NB4 (cell line): ENCODE measurements at regions not wholly inside any gene's neighbourhood (a gene's known extent, or its start where the extent isn't known, plus 50 kb on each side); places are given as distances from the start of the nearest gene placed in this dataset.

Source experiments
- DNase-seq: peaks from one replicate; pipeline ENCODE4 v3.0.0; 2010; ENCODE audit warnings: low read depth
- H3K4me3 ChIP-seq: one replicate; pipeline ENCODE4 v1.5.1; 2011; ENCODE audit warnings: mild to moderate bottlenecking, low read depth, low read length, moderate library complexity
- CTCF ChIP-seq: IDR thresholded peaks from one replicate; pipeline ENCODE4 v1.5.1; 2012; ENCODE audit warnings: low read depth, low read length
- MAX ChIP-seq: IDR thresholded peaks from 2 replicates; pipeline ENCODE4 v1.6.1; 2011; ENCODE audit warnings: low read depth, low read length
- MYC ChIP-seq: IDR thresholded peaks from 2 replicates; pipeline ENCODE4 v1.6.1; 2011; ENCODE audit warnings: low read depth, low read length
- POLR2A ChIP-seq: IDR thresholded peaks from 2 replicates; pipeline ENCODE4 v1.6.1; 2011; ENCODE audit warnings: mild to moderate bottlenecking; ENCODE audit not compliant: insufficient read length; ENCODE audit errors: extremely low read depth

GRCh38 chr1:87786229-87786628 is 457.5 kb downstream of the LMO4 start:
- TF ChIP-seq MAX (no peak), CTCF (no peak), MYC (no peak)
- no peak overlapping the region for H3K4me3 ChIP-seq
- DNase-seq, result no peak

- TF ChIP-seq MAX (no peak), MYC (no peak), POLR2A (no peak), CTCF (no peak)
- no peak overlapping the region for H3K4me3 ChIP-seq
- no peak for DNase-seq
These were observed 458.3 kb downstream of the LMO4 start for GRCh38 chr1:87786861-87787545.

DNA sequence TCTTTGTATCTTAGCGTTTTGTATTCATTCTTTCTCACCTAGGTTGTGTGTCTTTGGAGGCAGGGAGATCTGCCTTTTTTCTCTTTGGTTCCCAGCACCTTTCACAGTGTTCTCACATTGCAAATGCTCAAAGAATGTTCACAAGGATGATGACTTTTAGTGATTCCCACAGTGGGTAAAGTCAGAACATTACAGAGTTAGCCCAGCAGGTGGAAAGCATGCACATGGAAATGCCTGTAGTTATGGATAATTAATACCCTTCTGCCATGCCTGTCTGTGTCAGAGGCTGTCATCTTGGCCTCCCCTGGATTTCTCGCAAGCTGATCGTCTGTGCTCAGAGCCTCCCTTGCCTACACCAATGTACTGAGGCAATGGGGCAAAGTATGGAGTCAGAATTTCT is 458.9 kb downstream of the LMO4 start:
- H3K4me3 ChIP-seq, result no peak overlapping the region
- TF ChIP-seq CTCF (no peak), POLR2A (no peak), MAX (no peak), MYC (no peak)
- DNase-seq, result no peak

DNA sequence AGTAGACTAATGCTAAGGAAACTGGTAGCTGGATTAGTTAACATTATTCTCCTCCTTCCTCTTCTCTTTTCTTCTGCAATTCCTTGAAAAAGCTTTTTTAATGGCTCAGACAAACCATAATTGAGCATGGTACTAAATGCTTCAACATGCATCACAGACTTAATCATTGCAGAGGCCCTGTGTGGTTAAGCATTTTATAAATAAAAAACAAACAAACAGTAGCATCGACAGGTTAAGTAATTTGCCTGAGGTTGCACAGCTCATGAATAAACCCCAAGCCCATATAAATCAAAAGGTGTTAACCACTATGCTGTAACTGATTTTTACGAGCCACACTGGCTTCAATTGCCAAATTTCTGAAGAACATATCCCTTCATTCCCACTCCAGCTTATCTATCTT is 462.1 kb downstream of the LMO4 start:
- H3K4me3 ChIP-seq, result no peak overlapping the region
- no peak for DNase-seq
- TF ChIP-seq MYC, result no peak
- TF ChIP-seq CTCF, result no peak
- TF ChIP-seq POLR2A, result no peak

- DNase-seq, result no peak
- no peak for TF ChIP-seq POLR2A
- no peak for TF ChIP-seq CTCF
- TF ChIP-seq MYC, result no peak
- TF ChIP-seq MAX, result no peak
These were observed 463.5 kb downstream of the LMO4 start for GRCh38 chr1:87791931-87792740.

More at GRCh38 chr1:87791931-87792740, 463.5 kb downstream of the LMO4 start:
- no peak overlapping the region for H3K4me3 ChIP-seq
